ENCODE measurements at regions not wholly inside any gene's neighbourhood (a gene's known extent, or its start where the extent isn't known, plus 50 kb on each side); places are given as distances from the start of the nearest gene placed in this dataset.

DNA sequence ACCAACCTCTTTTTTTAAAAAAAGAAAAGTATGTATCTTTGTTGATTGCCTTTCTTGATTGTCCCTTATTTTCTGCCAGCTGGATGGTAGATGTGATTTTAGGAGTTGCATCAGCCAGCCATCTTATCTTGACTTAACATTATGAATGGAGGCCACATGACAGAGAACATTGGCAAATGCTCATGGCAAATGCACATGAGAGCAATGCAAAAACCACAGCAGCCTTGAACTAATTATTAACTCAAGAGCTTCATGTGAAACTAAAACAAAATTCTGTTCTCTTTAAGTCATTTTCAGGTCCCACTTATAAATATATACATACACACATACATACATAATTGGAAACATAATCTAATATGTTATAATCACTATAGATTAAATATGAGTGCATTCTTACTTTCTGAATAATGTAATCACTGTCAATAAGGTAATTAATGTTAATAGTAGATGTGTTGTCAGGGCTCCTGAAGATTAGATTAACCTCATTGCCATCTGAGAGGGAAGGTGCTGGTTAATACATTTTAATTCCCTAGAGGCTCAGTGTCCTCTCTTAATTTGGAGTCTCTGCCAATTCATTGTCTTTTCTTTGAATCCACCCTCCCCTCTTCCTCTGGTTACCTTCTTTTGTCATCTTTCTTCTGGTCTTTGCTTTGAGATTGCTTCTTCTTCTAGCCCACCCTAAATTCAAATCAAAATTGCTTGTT lies 962.2 kb downstream of the ADGRL2 start:
- no peak for TF ChIP-seq POLR2AphosphoS5 (IDR thresholded peaks at IDR 0.05; ENCODE audit: borderline replicate concordance, low read depth, low read length)
- no peak for TF ChIP-seq EZH2 (IDR thresholded peaks at IDR 0.05)
- no peak for TF ChIP-seq FOXP2 (optimal IDR thresholded peaks at IDR 0.05; ENCODE audit: control extremely low read depth, extremely low read length, insufficient read depth)

All from SK-N-MC (cell line).